ENCODE measurements at regions not wholly inside any gene's neighbourhood (a gene's known extent, or its start where the extent isn't known, plus 50 kb on each side); places are given as distances from the start of the nearest gene placed in this dataset.

DNA sequence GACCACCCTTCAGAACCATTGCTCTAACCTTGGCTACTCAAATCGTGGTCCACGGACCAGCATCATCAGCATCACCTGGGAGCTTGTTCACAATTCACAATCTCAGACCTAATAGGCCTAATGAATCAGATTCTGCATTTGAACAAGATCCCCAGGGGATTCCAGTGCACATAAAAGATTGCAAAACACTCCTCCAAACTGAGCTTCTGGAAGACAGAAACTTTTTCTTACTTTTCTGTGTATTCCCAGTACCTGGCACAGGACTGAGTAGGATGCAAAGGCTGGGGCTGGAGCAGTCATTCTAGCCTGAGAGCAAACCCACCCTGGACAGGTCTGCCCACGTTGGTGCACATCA, 115.1 kb upstream of the COPS8 start:
- TF ChIP-seq CTCF (IDR thresholded peaks at IDR 0.05) (no peak), ZFX (IDR thresholded peaks at IDR 0.05; ENCODE audit: borderline replicate concordance) (no peak)

Data from 22Rv1 (cell line).